ENCODE measurements at regions not wholly inside any gene's neighbourhood (a gene's known extent, or its start where the extent isn't known, plus 50 kb on each side); places are given as distances from the start of the nearest gene placed in this dataset.

DNA sequence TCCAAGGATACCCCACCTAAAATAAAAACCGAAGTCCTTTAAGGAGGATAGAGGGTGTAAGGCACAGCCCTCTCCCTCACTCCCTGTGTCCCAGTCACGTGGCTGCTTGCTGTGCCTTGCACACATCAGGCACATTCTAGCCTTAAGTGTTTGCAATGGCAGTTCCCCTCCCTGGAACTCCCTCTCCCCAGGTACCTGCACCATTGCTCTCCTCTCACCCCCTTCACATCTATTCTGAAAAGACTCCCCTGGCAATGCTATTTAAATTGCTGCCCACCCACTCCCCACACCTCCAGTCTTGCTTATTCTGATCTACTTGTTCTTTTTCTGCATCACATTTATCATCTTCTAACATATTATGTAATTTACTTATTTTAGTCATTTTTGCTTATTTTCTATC lies 91.6 kb upstream of the LNX1 start:
- DNase-seq = no peak

GRCh38 chr4:53682196-53682595 lies 90.9 kb upstream of the LNX1 start:
- DNase-seq = no peak

GRCh38 chr4:53680598-53680997 lies 89.3 kb upstream of the LNX1 start:
- no peak for DNase-seq

- no peak for DNase-seq
Observed at GRCh38 chr4:53680168-53680567, 88.9 kb upstream of the LNX1 start.

GRCh38 chr4:53676402-53676871 lies 85.2 kb upstream of the LNX1 start:
- DNase-seq = no peak

DNA sequence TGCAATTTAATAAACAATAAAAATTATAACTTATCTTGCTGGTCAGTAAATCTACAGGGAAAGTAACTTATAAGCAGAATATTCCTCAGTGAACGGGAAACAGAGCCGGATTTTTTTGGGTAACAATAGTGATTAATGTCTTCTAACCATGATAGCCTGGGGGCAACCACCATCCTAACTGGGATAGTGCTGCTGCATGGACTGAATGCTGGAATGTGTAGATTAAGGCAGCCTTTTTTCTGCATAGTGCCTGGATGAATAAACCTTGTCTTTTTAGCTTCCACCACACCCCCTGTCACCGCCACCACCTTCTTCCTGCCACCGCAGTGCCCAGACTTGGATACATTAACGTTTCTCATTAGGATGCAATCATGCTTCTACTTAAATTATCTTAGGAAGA lies 83.6 kb upstream of the LNX1 start:
- no peak for DNase-seq

DNA sequence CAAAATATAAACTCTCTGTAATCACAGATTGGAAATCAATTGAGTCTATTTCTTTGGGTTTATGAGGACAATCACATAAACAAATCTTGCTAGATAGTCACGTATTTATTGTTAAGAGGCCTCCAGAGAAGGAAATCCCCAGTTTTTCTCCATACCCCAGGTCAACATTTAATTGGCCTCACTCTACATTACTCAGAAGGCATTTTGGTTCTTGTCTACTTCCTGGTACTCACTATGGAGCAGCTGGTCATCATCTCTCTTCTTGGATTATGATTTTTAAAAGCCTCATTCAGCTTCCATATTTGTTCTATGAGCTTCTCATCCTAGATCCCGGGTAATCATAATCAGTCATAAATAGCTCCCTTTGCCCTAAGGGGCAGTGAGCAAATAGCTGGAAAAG lies 81.6 kb upstream of the LNX1 start:
- DNase-seq = peak; percentile 10

GRCh38 chr4:53671757-53672156 lies 80.5 kb upstream of the LNX1 start:
- DNase-seq = no peak

DNA sequence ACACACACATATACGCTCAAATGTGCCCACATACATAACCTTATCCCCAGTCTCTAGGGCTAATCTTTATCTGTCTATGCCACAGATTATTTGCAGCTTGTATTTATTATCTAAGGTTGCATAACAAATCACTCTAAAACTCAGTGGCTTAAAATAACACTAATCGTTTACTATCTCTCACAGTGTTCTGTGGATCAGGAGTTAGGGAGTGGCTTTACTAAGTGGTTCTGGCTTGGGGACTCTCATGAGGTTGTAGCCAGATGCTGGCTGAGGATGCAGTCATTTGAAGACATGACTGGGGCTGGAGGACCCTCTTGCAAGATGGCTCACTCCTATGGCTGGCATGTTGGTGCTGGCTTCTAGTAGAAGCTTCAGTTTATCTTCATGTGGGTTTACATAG lies 68.5 kb upstream of the LNX1 start:
- DNase-seq = no peak

- DNase-seq = no peak
Observed at GRCh38 chr4:53659112-53659511, 67.8 kb upstream of the LNX1 start.

DNA sequence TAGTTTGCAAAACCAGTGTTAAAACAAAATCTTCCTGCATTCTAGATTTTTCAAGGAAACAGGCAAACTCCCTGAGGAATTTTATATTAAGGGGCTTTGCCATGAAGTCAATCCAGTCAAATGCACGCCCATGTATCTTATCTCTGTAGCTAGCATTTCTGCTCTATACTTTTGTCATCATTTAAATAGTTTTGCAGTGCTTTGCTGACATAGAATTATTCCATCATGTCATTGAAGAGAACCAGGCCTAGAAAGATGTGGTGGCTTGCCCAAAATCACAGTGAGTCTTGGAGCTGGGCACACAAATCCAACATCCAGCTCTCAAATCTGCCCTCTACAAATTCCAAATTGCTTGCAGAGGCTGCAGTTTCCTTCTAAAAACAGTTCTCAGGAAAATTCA lies 66.7 kb upstream of the LNX1 start:
- DNase-seq = no peak

DNA sequence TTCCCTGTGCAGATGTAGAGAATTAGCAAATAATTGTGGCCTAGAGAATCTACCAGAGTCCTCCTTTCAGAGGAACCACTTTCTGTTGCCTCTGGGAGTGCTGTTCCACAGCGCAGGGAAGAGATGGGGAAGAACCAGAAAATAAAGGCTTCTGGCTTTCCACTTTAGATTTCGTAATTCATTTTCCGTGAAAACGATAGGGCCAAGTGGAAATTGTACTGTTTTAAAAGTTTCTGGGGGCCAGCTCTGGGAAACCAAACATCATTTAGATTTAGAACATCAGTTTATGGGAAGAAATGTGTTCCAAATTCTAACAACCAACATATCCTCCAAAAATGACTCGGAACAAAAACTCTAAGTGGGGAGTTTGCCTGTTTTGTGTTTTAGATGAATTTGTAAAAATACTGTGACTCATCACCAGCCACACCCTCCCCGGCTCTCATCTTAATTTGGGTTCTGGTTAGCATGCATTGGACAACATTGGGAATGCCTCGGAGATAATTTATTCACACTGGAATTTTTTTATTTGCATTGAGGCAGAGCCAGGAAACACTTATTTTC lies 65.2 kb upstream of the LNX1 start:
- DNase-seq = no peak

DNA sequence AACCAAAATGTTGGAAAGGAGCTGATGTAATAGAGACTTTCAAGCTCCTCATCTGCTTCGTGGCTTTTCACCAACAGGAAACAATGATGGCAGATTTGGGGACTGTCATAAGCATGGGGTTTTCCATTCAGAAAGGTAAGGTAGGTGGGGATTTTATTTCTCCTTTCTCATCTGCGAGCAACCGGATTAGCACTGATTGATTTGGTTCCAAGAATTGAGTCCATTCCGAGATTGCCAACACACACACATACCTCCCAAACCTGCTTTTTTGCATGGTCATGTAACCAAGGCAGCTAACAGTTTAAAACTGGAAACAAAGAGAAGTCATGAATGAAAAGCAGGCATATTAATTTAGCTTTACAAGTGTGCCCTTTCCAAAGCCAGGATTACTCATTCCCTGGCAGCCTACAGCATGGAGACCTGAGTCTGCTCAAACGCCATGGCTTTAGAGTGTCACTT lies 63.0 kb upstream of the LNX1 start:
- no peak for DNase-seq

DNA sequence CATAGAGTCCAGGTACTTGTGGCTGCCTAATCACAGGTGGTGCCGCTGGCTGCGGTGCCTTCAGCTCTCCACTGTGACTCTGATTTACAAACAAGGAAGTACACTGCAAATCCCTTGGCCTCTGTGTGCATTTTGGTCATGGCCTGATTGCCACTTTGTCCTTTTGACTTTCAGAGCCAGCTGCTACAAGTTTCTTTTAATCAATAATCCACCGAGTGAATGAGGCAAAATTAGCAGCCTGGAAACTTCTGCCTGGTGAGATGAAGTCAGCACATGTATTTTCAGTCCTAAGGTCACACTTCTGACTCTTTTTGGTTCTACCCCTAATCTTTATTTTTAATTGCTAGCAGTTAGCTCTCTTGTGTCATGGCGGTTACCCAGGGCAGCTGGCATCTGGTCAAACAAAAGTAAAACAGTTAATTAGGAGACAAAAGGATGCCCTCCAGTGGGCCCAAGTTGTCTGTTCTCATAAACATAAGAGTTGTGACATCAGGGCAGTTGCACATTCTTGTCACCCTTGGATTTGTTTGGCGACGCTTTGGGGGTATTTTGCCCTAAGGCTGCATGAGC lies 62.3 kb upstream of the LNX1 start:
- DNase-seq = peak; percentile 32

DNA sequence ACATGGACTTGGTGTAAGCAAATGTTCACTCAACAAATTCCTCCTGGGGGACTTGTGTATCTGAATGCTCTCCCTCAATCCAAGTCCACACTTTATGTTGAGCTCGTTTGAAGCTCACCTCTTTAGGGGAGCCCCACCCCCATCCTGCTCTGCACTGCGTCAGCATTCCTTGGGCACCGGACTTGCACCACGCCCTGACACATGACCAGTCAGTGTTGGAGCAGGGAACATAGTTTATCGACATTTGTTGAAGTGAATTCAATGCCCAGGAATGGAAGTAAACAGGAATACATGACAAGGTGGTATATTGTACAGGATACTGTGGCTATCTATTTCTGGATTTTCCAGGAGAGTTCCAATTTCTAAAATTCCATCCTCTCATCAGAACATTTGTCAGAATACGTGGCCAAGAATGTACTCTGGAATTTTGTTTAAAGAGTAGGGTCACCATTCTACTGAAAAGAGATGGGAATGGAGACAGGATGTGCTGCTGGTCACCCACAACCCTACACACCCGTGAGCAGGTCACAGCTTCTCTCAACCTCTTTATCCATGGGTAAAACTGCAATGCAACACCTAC lies 60.0 kb upstream of the LNX1 start:
- no peak for DNase-seq

DNA sequence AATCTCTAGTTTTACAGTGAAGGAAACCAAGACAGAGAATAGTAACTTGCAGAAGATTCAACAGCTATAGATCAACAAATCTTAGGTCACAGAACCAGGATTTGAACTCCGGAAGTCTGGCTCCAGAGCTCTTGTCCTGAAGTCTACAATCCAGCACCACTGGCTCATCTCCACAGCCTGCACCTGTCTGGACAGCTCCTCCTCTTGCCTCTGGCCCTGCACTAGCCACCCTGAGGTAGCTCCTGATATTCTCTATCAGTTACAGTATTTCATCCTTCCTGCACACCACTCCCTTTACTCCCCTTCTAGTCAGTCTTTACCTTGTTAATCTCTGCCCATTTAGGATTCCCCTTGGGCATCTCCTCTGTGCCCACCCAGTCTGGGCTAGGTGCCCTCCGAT lies 58.1 kb upstream of the LNX1 start:
- no peak for DNase-seq

DNA sequence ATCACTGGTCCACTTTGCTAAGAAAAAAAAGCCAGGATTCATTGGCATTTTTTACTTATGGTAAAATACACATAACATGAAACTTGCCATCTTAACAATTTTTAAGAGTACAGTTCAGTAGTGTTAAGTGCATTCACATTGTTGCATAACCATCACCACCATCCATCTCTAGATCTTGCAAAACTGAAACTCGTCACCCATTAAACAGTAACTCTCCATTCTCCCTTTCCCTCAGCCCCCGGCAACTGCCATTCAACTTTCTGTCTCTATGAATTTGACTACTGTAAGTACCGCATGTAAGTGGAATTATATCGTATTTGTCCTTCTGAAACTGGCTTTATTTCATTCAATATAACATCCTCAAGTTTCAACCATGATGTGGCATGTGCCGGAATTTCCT lies 56.3 kb upstream of the LNX1 start:
- DNase-seq = no peak

DNA sequence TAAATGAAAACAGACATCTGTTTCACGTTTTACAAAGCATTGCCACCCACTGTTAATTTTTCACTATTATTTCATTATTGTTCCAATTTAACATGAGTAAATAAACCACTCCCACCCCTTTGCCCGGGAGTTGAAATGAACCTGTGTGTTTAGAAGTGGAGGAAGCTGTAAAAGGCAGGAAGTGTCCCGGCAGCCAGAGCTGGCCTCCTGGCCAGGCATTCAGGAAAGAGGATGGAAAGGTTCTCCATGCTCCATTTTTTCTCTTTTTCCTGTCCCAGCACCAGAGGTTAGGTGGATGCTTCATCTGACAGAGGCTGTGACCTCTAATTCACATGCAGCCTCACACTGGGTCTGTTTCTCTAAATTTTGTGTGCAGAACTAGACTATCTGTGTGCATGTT lies 55.5 kb upstream of the LNX1 start:
- DNase-seq = no peak

- no peak for DNase-seq
Observed at GRCh38 chr4:53645108-53645507, 53.8 kb upstream of the LNX1 start.

GRCh38 chr4:53644607-53645006 lies 53.3 kb upstream of the LNX1 start:
- no peak for DNase-seq

All from NCI-H187 treated with DMSO at 0.1 percent for 48 hours (cell line).